ENCODE measurements at regions not wholly inside any gene's neighbourhood (a gene's known extent, or its start where the extent isn't known, plus 50 kb on each side); places are given as distances from the start of the nearest gene placed in this dataset.

- no peaks in the 10 kb centered on the region for H3K36me3 Mint-ChIP-seq
- intact Hi-C loops (cut with micrococcal nuclease) = no loop called here
- CTCF ChIA-PET = no interaction called here
- H3K27ac Mint-ChIP-seq = no peak overlapping the region
- peaks cover 18% of the 10 kb centered on the region for H3K27me3 Mint-ChIP-seq
- H3K4me1 Mint-ChIP-seq (ENCODE audit: low read depth) = no peaks in the 10 kb centered on the region
- H3K9me3 Mint-ChIP-seq = no peaks in the 10 kb centered on the region
- DNase-seq = no peak
- no peak overlapping the region for H3K4me3 Mint-ChIP-seq
- POLR2A ChIA-PET = no interaction called here
Observed at GRCh38 chr16:86304868-86305267, 205.5 kb upstream of the FOXF1 start.

- no peaks in the 10 kb centered on the region for H3K9me3 Mint-ChIP-seq
- intact Hi-C loops (cut with micrococcal nuclease) = no loop called here
- H3K4me1 Mint-ChIP-seq (ENCODE audit: low read depth) = no peaks in the 10 kb centered on the region
- H3K36me3 Mint-ChIP-seq = no peaks in the 10 kb centered on the region
- ChIA-PET POLR2A (no interaction called here), CTCF (no interaction called here)
- no peak overlapping the region for H3K4me3 Mint-ChIP-seq
- H3K27me3 Mint-ChIP-seq = peaks cover 13% of the 10 kb centered on the region
- DNase-seq = no peak
- H3K27ac Mint-ChIP-seq = no peak overlapping the region
Observed at GRCh38 chr16:86305440-86305839, 204.9 kb upstream of the FOXF1 start.

DNA sequence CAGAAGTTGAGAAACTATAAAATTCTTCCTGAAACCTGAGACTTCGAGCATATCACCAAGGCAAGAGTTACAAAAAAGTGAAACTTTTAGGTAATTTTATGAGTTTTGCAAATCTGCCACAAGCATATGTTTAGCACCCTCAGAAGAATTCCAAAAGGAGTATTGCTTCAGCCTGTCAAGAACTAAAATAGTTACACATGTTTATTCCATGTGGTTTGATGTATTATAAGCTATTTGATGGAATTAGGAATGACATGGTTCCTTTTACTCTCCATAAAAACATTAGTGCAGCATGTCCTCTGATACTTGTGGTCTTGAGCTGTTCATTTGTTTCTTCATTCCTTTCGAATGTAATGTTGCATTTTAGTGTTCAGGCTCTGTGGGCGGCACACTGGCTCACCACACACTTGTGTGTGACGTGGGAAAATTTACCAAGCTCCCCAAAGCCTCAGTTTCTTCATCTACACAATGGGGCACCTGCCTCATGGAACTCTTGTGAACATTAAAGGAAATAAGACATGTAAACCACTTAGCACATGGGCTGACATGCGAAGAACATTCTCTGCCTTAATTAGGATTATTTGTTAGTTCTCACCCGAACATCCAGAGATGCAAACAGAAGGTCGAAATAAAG is 204.2 kb upstream of the FOXF1 start:
- no peaks in the 10 kb centered on the region for H3K4me1 Mint-ChIP-seq (ENCODE audit: low read depth)
- no peak overlapping the region for H3K4me3 Mint-ChIP-seq
- DNase-seq = no peak
- H3K9me3 Mint-ChIP-seq = no peaks in the 10 kb centered on the region
- no peaks in the 10 kb centered on the region for H3K36me3 Mint-ChIP-seq
- intact Hi-C loops (cut with micrococcal nuclease) = no loop called here
- H3K27ac Mint-ChIP-seq = no peak overlapping the region
- CTCF ChIA-PET = no interaction called here
- POLR2A ChIA-PET = no interaction called here
- H3K27me3 Mint-ChIP-seq = peaks cover 10% of the 10 kb centered on the region

DNA sequence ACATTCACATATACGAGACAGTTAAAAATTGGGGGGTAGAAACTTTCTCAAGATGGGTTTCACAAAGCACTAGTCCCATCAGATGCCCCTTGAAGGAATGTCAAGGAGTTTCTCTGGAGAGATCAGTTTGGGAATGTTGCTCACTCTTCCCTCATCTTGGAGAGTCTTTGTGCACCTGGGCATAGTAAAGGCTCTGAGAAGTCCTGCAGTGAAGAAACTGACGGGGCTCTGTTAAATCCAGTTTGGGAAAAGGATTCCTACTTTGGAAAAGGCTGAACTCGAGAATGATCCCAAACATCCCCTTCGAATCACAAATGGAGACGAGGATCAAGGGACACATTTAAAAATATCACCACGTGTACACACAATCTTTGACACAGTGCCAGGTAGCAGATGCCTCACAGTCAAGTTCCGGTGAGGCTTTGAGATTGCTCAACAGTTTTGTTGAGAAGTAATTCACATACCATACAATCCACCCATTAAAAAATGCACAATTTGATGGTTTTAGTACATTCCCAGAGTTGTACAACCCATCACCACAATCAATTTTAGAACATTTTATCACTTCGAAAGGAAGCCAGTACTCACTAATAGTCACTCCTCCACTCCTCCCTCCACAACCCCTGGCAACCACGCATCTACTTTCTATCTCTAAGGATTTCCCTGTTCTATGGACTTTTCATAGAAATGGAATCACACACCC is 203.4 kb upstream of the FOXF1 start:
- ChIA-PET CTCF (no interaction called here), POLR2A (no interaction called here)
- peaks cover 6% of the 10 kb centered on the region for H3K27me3 Mint-ChIP-seq
- H3K4me1 Mint-ChIP-seq (ENCODE audit: low read depth) = no peaks in the 10 kb centered on the region
- no peak for DNase-seq
- no peak overlapping the region for H3K27ac Mint-ChIP-seq
- no peaks in the 10 kb centered on the region for H3K9me3 Mint-ChIP-seq
- intact Hi-C loops (cut with micrococcal nuclease) = no loop called here
- no peak overlapping the region for H3K4me3 Mint-ChIP-seq
- no peaks in the 10 kb centered on the region for H3K36me3 Mint-ChIP-seq

DNA sequence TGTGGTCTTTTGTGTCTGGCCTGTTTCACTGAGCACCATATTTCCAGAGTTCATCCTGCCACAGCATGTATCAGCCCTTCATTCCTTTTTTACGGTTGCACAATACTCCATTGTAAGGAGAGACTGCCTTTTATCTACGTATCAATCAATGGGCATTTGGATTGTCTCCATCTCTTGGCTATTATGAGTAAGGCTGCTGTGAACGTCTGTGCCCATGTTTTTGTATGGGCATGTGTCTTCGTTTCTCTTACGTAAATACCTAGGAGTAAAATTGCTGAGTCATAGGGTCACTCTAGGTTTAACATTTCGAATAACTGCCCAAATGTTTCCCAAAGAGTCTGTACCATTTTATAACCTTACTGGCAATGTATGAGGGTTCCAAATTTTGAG is 202.8 kb upstream of the FOXF1 start:
- intact Hi-C loops (cut with micrococcal nuclease) = no loop called here
- no peaks in the 10 kb centered on the region for H3K9me3 Mint-ChIP-seq
- H3K27ac Mint-ChIP-seq = no peak overlapping the region
- H3K27me3 Mint-ChIP-seq = peaks cover 3% of the 10 kb centered on the region
- ChIA-PET CTCF (no interaction called here), POLR2A (no interaction called here)
- H3K4me1 Mint-ChIP-seq (ENCODE audit: low read depth) = no peaks in the 10 kb centered on the region
- no peak overlapping the region for H3K4me3 Mint-ChIP-seq
- no peak for DNase-seq
- no peaks in the 10 kb centered on the region for H3K36me3 Mint-ChIP-seq

GRCh38 chr16:86308514-86308913 is 201.8 kb upstream of the FOXF1 start:
- no peak for DNase-seq
- ChIA-PET POLR2A (no interaction called here), CTCF (no interaction called here)
- no peak overlapping the region for H3K4me3 Mint-ChIP-seq
- peaks cover 3% of the 10 kb centered on the region for H3K27me3 Mint-ChIP-seq
- intact Hi-C loops (cut with micrococcal nuclease) = no loop called here
- no peak overlapping the region for H3K27ac Mint-ChIP-seq
- H3K4me1 Mint-ChIP-seq (ENCODE audit: low read depth) = no peaks in the 10 kb centered on the region
- H3K36me3 Mint-ChIP-seq = no peaks in the 10 kb centered on the region
- no peaks in the 10 kb centered on the region for H3K9me3 Mint-ChIP-seq

GRCh38 chr16:86313631-86314030 is 196.7 kb upstream of the FOXF1 start:
- ChIA-PET POLR2A (no interaction called here), CTCF (no interaction called here)
- Mint-ChIP-seq H3K27me3 (no peaks in the 10 kb centered on the region), H3K36me3 (no peaks in the 10 kb centered on the region), H3K9me3 (no peaks in the 10 kb centered on the region), H3K27ac (no peak overlapping the region), H3K4me1 (ENCODE audit: low read depth) (no peaks in the 10 kb centered on the region), H3K4me3 (no peak overlapping the region)
- DNase-seq = no peak
- intact Hi-C loops (cut with micrococcal nuclease) = no loop called here

GRCh38 chr16:86314402-86315025 is 195.8 kb upstream of the FOXF1 start:
- DNase-seq = no peak

DNA sequence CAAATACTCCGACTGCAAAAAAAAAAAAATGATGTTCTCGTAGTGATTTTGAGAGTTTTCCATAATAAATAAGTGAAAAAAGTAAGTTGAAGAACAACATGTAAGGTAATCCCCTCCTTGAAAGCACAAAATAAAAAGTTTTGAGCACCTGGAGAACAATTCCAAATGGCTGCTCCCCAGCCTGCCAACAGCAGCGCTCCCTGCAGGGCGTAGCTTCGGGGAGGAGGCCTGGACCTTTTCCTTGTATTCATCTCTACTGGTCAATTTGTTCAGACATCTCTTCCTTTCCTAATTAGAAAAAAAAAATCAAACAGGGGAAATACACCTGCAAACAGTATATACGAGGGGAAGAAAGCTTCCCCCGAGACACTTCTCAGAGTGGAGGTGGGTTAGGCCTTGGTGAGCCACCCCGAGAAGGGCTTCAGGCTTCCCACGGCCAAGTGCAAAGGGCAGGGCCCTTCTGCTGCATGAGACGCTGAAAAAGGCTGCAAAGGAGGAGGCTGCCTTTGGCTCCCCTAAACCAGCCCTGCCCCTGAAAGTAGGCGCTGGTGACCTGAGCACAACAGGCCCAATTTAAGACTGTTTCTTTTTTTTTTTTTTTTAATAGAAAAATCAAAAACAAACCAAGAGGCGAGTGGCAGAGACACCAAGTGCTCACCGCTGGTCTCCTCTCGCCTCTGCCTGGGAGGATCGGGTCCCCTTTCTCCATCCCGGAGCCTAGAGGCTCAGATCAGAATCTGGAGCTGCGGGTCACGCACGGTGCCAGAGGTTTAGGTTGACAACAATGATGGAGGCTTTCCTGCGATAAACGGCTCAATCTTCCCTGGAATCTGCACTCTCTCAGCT is 193.1 kb upstream of the FOXF1 start:
- Mint-ChIP-seq H3K27me3 (no peaks in the 10 kb centered on the region), H3K27ac (no peak overlapping the region), H3K4me1 (ENCODE audit: low read depth) (no peaks in the 10 kb centered on the region), H3K36me3 (no peaks in the 10 kb centered on the region), H3K9me3 (no peaks in the 10 kb centered on the region), H3K4me3 (no peak overlapping the region)
- no peak for DNase-seq
- CTCF ChIA-PET = no interaction called here
- intact Hi-C loops (cut with micrococcal nuclease) = no loop called here
- POLR2A ChIA-PET = interaction anchor here (0.6 kb wide), 1 partner anchor 456 kb away, joined by 3 read pairs; no protein-coding TSS in a partner anchor

More at GRCh38 chr16:86314402-86315025, 195.8 kb upstream of the FOXF1 start:
- H3K27me3 Mint-ChIP-seq = no peaks in the 10 kb centered on the region
- H3K27ac Mint-ChIP-seq = no peak overlapping the region
- H3K36me3 Mint-ChIP-seq = no peaks in the 10 kb centered on the region
- CTCF ChIA-PET = no interaction called here
- H3K4me3 Mint-ChIP-seq = no peak overlapping the region
- intact Hi-C loops (cut with micrococcal nuclease) = no loop called here
- POLR2A ChIA-PET = no interaction called here
- no peaks in the 10 kb centered on the region for H3K9me3 Mint-ChIP-seq
- no peaks in the 10 kb centered on the region for H3K4me1 Mint-ChIP-seq (ENCODE audit: low read depth)

GRCh38 chr16:86317813-86318650 is 192.3 kb upstream of the FOXF1 start:
- CTCF ChIA-PET = no interaction called here
- H3K9me3 Mint-ChIP-seq = no peaks in the 10 kb centered on the region
- POLR2A ChIA-PET = interaction anchor here (0.6 kb wide), 1 partner anchor 457 kb away, joined by 3 read pairs; no protein-coding TSS in a partner anchor
- no peaks in the 10 kb centered on the region for H3K27me3 Mint-ChIP-seq
- no peaks in the 10 kb centered on the region for H3K36me3 Mint-ChIP-seq
- H3K4me1 Mint-ChIP-seq (ENCODE audit: low read depth) = no peaks in the 10 kb centered on the region
- H3K27ac Mint-ChIP-seq = peak overlapping the region; percentile 67
- no peak for DNase-seq
- intact Hi-C loops (cut with micrococcal nuclease) = no loop called here
- H3K4me3 Mint-ChIP-seq = peak overlapping the region; percentile 35

GRCh38 chr16:86319585-86320236 is 190.6 kb upstream of the FOXF1 start:
- CTCF ChIA-PET = interaction anchor here (0.9 kb wide), 1 partner anchor 198 kb away, joined by 4 read pairs; no protein-coding TSS in a partner anchor
- Mint-ChIP-seq H3K36me3 (no peaks in the 10 kb centered on the region), H3K9me3 (no peaks in the 10 kb centered on the region), H3K27ac (no peak overlapping the region), H3K4me3 (no peak overlapping the region), H3K27me3 (no peaks in the 10 kb centered on the region), H3K4me1 (ENCODE audit: low read depth) (no peaks in the 10 kb centered on the region)
- intact Hi-C loops (cut with micrococcal nuclease) = no loop called here
- POLR2A ChIA-PET = no interaction called here
- no peak for DNase-seq
